Testis (tissue), 2 donors: ENCODE measurements at regions not wholly inside any gene's neighbourhood (a gene's known extent, or its start where the extent isn't known, plus 50 kb on each side); places are given as distances from the start of the nearest gene placed in this dataset.

ENCODE experiments used
- DNase-seq: peaks from one replicate; pipeline ENCODE4 v3.0.0-alpha.2; 2019
- H3K27ac ChIP-seq, 2 donors: fragments of 200-600 bp; sonication (generic); one replicate each; pipeline ENCODE4 v1.5.1; 2019
- H3K27me3 ChIP-seq: fragments of 200-600 bp; sonication (generic); one replicate; pipeline ENCODE4 v1.5.1; 2019
- H3K36me3 ChIP-seq: fragments of 200-600 bp; sonication (generic); one replicate; pipeline ENCODE4 v1.5.1; 2017; ENCODE audit warnings: low read depth; ENCODE audit errors: missing control alignments
- H3K4me1 ChIP-seq: fragments of 200-600 bp; sonication (generic); one replicate; pipeline ENCODE4 v1.5.1; 2019
- H3K4me3 ChIP-seq, 2 donors: fragments of 200-600 bp; sonication (generic); one replicate each; pipeline ENCODE4 v1.5.1; 2017 to 2019
- H3K9me3 ChIP-seq: fragments of 200-600 bp; sonication (generic); one replicate; pipeline ENCODE4 v1.5.1; 2017
- CTCF ChIP-seq, 3 experiments: fragments of 450-650 bp in 2 of 3; fragments of 200-600 bp in 1 of 3; sonication (generic) in 1 of 3; IDR thresholded peaks; one replicate each; pipeline ENCODE4 v1.5.1; 2016 to 2019; ENCODE audit warnings: antibody characterized with exemption in 3 of 3, mild to moderate bottlenecking in 2 of 3, moderate library complexity in 1 of 3
- POLR2A ChIP-seq: fragments of 450-650 bp; IDR thresholded peaks from one replicate; pipeline ENCODE4 v1.6.1; 2017; ENCODE audit warnings: antibody characterized with exemption, mild to moderate bottlenecking, moderate library complexity
- WGBS, 2 donors: methylation state at CpG; one replicate each; pipeline ENCODE4 v1.1.5; 2018; 5-methylcytosine and 5-hydroxymethylcytosine counted together
- intact Hi-C: fragments of 100-400 bp; cut with DNase I; formaldehyde crosslinking; loops from one replicate; pipeline ENCODE4 v1.15.1; 2023; ENCODE audit warnings: low total_unique reads

GRCh38 chr14:97640031-97640430, 842.8 kb downstream of the VRK1 start:
- no peaks in the 10 kb centered on the region for H3K36me3 ChIP-seq
- TF ChIP-seq POLR2A, result no peak
- TF ChIP-seq CTCF (IDR thresholded peaks at IDR 0.05), result no peak
- DNase-seq, result no peak
- no peaks in the 10 kb centered on the region for H3K4me1 ChIP-seq
- no peak overlapping the region for H3K4me3 ChIP-seq
- intact Hi-C loops, result no loop called here
- no peaks in the 10 kb centered on the region for H3K27me3 ChIP-seq
- no peak overlapping the region for H3K27ac ChIP-seq
- H3K9me3 ChIP-seq, result no peaks in the 10 kb centered on the region
- 66 to 78% methylated on average over 5 of the region's 5 CpGs for WGBS, 2 donors

- no peak overlapping the region for H3K4me3 ChIP-seq
- no peaks in the 10 kb centered on the region for H3K36me3 ChIP-seq
- H3K27me3 ChIP-seq, result no peaks in the 10 kb centered on the region
- no peak for DNase-seq
- H3K9me3 ChIP-seq, result no peaks in the 10 kb centered on the region
- no peak overlapping the region for H3K27ac ChIP-seq
- intact Hi-C loops, result no loop called here
- TF ChIP-seq CTCF (IDR thresholded peaks at IDR 0.05) (no peak), POLR2A (no peak)
- WGBS, 2 donors, result 80 to 82% methylated on average over 8 of the region's 8 CpGs
- H3K4me1 ChIP-seq, result no peaks in the 10 kb centered on the region
Observed at GRCh38 chr14:97641827-97642226, 844.6 kb downstream of the VRK1 start.

GRCh38 chr14:97642631-97643030, 845.4 kb downstream of the VRK1 start:
- Histone ChIP-seq H3K27me3 (no peaks in the 10 kb centered on the region), H3K36me3 (no peaks in the 10 kb centered on the region), H3K9me3 (no peaks in the 10 kb centered on the region), H3K4me1 (no peaks in the 10 kb centered on the region), H3K4me3 (no peak overlapping the region), H3K27ac (no peak overlapping the region)
- DNase-seq, result no peak
- intact Hi-C loops, result no loop called here
- no peak for TF ChIP-seq POLR2A
- TF ChIP-seq CTCF (IDR thresholded peaks at IDR 0.05), result no peak
- 55 to 56% methylated on average over 3 of the region's 3 CpGs for WGBS, 2 donors

- no peaks in the 10 kb centered on the region for H3K36me3 ChIP-seq
- H3K4me1 ChIP-seq, result no peaks in the 10 kb centered on the region
- no peak for TF ChIP-seq POLR2A
- TF ChIP-seq CTCF (IDR thresholded peaks at IDR 0.05), result no peak
- H3K4me3 ChIP-seq, result no peak overlapping the region
- no peak for DNase-seq
- no peaks in the 10 kb centered on the region for H3K27me3 ChIP-seq
- no peaks in the 10 kb centered on the region for H3K9me3 ChIP-seq
- 59 to 86% methylated on average over 1 of the region's 1 CpG for WGBS, 2 donors
- intact Hi-C loops, result no loop called here
- no peak overlapping the region for H3K27ac ChIP-seq
Observed at GRCh38 chr14:97644365-97644764, 847.2 kb downstream of the VRK1 start.

- Histone ChIP-seq H3K27ac (no peak overlapping the region), H3K4me1 (no peaks in the 10 kb centered on the region), H3K36me3 (no peaks in the 10 kb centered on the region), H3K27me3 (no peaks in the 10 kb centered on the region), H3K4me3 (no peak overlapping the region), H3K9me3 (no peaks in the 10 kb centered on the region)
- intact Hi-C loops, result no loop called here
- DNase-seq, result no peak
- TF ChIP-seq POLR2A, result no peak
- TF ChIP-seq CTCF (IDR thresholded peaks at IDR 0.05), result no peak
- 58 to 63% methylated on average over 5 of the region's 5 CpGs for WGBS, 2 donors
Observed at GRCh38 chr14:97649752-97650151, 852.6 kb downstream of the VRK1 start.
